Stimulated activated CD4-positive, alpha-beta T cell treated with anti-CD3 and anti-CD28 coated beads, Interleukin-1b, Interleukin-23, amount 100 ng/mL, for 24 hours (primary cell): ENCODE measurements at regions not wholly inside any gene's neighbourhood (a gene's known extent, or its start where the extent isn't known, plus 50 kb on each side); places are given as distances from the start of the nearest gene placed in this dataset.
"Not testable (repeated sequence)": the region's sequence is repeated elsewhere in the genome, so short reads cannot be mapped to it uniquely, and the experiment has no call there.

Source experiments
- DNase-seq, 4 experiments: peaks; one replicate each; pipeline ENCODE4 v3.0.0-alpha.2; 2020; ENCODE audit warnings: low read depth in 4 of 4, low spot score in 1 of 4

GRCh38 chr15:69906256-69907185 is 191.2 kb downstream of the TLE3 start:
- DNase-seq: no peak

DNA sequence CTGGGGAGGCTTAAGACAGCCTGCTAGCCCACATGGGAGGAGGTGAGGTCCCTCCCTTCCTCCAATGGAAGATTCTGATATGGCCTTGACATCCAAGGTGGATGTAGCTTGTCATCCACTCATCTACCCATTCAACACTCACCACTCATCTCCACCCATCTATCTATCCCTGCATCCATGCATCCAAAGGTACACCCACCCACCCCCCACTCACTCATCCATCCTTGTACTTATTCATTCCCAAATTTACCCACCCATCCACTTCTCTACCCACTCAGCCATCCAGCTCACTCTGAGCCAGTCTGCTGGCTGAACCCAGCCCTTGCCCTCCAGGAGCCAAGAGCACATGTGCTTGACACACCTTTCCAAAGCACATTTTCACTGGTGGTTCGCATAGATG is 189.7 kb downstream of the TLE3 start:
- no peak for DNase-seq

GRCh38 chr15:69908590-69909420 is 188.9 kb downstream of the TLE3 start:
- DNase-seq: no peak

DNA sequence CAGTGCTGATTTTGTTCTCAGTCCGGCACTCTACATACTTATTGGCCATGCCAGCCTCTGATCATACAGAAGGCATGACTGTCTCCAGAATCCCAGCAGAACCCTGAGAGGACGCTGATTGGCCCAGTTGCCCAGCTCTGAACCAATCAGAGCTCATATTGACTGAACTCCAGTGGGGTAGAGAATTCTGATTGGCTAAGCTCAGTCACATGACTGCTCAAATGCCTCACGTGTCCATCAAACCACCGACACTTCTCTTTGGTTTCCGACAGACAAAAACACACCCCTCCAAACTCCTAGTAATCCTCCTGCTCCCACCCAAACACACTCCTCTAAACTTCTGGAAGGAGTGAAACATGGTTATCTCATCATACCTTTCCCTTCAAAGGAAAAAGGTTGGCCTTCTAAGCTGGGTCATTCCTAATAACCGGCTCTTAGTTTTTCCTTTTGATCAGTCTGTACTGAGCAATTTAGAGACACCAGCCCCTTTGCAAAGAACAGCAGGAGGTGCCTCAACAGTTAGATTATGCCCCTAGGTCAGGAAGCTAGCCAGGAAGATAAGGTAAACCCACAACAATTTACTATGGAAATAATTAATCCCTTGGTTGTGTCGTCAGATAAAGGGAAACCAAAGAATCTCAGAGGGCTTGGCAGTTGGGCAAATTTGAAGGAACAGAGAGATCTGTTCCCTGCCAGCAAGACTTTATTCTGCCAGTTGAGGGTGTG is 187.8 kb downstream of the TLE3 start:
- DNase-seq: no peak

- no peak for DNase-seq
These were observed 187.2 kb downstream of the TLE3 start for GRCh38 chr15:69910514-69910913.

- DNase-seq: no peak
These were observed 185.6 kb downstream of the TLE3 start for GRCh38 chr15:69912116-69912515.

- no peak for DNase-seq
These were observed 183.7 kb downstream of the TLE3 start for GRCh38 chr15:69914040-69914439.

DNA sequence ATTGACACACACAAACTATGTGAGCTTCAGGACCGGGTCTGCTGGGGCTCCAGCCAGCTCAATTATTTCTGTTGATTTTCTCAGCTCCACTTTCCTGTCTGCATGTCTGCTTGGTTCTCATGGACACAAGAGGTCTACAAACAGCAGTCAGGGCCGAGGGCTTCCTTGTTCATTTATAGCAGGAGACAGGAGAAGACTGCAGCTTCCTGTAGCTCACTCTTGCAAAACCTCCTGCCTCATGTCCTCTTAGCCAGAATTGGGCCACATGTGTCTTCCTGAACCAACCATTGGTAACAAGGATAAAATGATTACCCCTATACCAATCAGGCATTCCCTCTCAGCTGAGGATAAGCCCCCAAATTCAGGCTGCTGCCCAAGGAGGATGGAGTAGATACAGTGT is 182.8 kb downstream of the TLE3 start:
- no peak for DNase-seq

- DNase-seq: no peak
These were observed 181.4 kb downstream of the TLE3 start for GRCh38 chr15:69916169-69916785.

DNA sequence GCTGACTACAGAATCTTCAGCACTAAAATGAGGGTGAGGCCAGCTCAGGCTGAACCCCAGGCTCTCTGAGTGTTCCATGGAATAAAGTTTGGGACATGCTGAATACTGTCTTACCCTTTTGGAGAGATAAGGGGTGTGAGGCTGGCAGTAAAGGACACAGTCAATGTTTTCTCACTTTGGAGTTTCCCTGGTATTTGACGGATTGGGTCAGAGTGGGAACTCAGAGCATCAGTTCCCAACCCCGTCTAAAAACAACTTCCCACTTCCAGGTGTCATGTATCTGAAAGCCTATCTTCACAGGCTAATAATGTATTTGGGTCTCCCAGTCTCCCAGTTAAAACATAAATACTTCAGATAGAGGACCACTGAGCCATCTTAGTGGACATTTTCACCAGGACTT is 180.7 kb downstream of the TLE3 start:
- no peak for DNase-seq

DNA sequence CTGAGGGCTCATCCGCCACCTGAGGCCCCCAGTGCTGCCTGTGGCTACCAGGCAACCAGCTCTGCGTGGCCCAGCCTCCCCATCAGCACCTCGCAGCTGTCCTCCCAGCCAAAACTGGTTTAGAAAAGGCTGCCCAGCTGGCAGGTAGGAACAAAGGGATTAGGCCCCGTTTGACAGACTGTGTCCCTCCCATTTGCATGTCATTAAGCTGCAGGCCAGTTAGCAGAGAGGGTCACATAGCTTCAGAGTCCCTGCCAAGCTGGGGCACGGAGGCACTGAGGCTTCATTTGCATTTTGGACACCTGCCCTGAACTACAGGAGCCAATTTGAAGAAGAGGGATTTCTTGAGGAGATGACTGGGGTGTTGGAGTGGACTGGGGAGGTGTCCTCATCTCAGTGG is 177.9 kb downstream of the TLE3 start:
- DNase-seq: no peak

GRCh38 chr15:69920221-69920620 is 177.5 kb downstream of the TLE3 start:
- no peak for DNase-seq

DNA sequence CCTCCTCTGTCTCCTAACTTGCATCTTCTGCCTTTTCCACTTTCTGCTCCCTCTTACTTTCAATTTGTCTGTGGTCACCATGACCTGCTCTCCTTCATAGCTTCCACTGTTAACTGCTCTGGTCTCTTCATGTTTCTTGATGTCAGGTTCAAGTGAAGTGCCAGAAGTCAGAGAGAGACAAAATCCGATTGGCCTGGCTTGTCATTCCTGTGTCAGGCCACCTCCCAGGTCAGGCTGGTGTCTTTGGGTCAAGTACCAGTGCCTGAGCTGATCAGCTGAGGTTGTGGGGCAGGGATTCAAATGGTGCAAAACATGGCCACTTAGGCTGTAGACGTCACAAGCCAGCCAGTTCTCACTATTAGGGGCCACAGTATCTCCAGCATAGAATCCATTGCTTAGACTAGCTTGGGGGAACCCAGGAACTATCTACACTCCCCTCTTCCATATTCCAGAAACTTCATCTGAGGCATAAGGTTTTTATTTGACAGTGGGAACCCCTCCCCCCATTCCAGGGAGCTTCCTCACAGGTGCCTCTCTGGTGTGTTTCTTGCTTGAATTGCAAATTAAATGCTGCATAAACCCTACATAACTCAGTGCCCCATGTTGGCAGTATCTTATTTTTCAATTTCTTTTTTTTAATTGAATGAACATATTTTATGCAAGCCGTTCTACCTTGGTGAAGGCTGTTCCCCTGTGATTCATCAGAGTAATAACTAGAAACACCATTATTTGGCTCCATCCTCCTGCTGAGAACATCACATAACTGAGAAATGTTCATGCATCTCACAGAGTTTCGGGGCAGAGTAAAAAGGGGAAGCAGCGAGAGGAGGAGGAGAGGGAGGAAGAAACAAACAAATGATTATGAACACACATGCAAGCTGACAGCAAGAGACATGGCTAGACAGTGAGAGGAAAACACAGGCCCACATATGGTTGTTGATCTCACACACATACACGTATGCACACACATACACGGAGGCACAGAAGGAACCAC is 175.8 kb downstream of the TLE3 start:
- DNase-seq: no peak

- no peak for DNase-seq
These were observed 173.2 kb downstream of the TLE3 start for GRCh38 chr15:69924531-69924930.

- DNase-seq: no peak
These were observed 171.7 kb downstream of the TLE3 start for GRCh38 chr15:69926006-69926405.

- DNase-seq: no peak
These were observed 171.0 kb downstream of the TLE3 start for GRCh38 chr15:69926721-69927120.

DNA sequence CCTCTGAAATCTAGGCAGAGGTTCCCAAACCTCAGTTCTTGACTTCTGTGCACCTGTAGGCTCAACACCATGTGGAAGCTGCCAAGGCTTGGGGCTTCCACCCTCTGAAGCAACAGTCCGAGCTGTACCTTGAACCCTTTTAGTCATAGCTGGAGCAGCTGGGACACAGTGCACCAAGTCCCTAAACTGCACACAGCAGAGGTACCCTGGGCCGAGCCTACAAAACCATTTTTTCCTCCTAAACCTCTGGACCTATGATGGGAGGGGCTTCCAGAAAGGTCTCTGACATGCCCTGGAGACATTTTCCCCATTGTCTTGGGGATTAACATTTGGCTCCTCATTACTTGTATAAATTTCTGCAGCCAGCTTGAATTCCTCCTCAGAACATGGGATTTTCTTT is 168.8 kb downstream of the TLE3 start:
- DNase-seq: not testable (repeated sequence)

- no peak for DNase-seq
These were observed 167.6 kb downstream of the TLE3 start for GRCh38 chr15:69929905-69930630.

- no peak for DNase-seq
These were observed 167.0 kb downstream of the TLE3 start for GRCh38 chr15:69930754-69931153.
